ENCODE measurements at regions not wholly inside any gene's neighbourhood (a gene's known extent, or its start where the extent isn't known, plus 50 kb on each side); places are given as distances from the start of the nearest gene placed in this dataset.

GRCh38 chr2:176562359-176563078 is 293.3 kb downstream of the MTX2 start:
- no peak for TF ChIP-seq CTCF (conservative IDR thresholded peaks at IDR 0.05; ENCODE audit: low read depth, low read length)
- TF ChIP-seq EZH2phosphoT487 (IDR thresholded peaks at IDR 0.05; ENCODE audit: borderline replicate concordance, low read length) = no peak
- no peak for TF ChIP-seq EZH2 (IDR thresholded peaks at IDR 0.05; ENCODE audit: low read length, unreplicated experiment)
- H3K36me3 ChIP-seq (ENCODE audit: low read depth, low read length) = no peaks in the 10 kb centered on the region
- H4K20me1 ChIP-seq (ENCODE audit: low read length) = no peaks in the 10 kb centered on the region
- intact Hi-C loops (cut with micrococcal nuclease) = no loop called here
- DNase-seq (peak; percentile 73), ATAC-seq (peak; percentile 77)
- peaks cover 19% of the 10 kb centered on the region for H3K4me1 ChIP-seq (ENCODE audit: insufficient read depth, low read length)
- peak overlapping the region; percentile 42 for H2AFZ ChIP-seq (ENCODE audit: low read length)
- no peaks in the 10 kb centered on the region for H3F3A ChIP-seq (ENCODE audit: low read length, unreplicated experiment)
- peak overlapping the region; percentile 71 for H3K27ac ChIP-seq (ENCODE audit: low read length)
- ChIA-PET CTCF (no interaction called here), POLR2A (ENCODE audit: unreplicated experiment) (no interaction called here)
- BruUV-seq (replicated peaks) = no TSS peak
- no peaks in the 10 kb centered on the region for H3K79me2 ChIP-seq (ENCODE audit: low read length)
- H3K27me3 ChIP-seq (ENCODE audit: low read length) = no peaks in the 10 kb centered on the region
- no peak overlapping the region for H3K9ac ChIP-seq (ENCODE audit: low read length)
- no peaks in the 10 kb centered on the region for H3K9me3 ChIP-seq (ENCODE audit: low read length)
- no peaks in the 10 kb centered on the region for H3K9me2 ChIP-seq (replicated peaks; ENCODE audit: low read length)
- H3K4me2 ChIP-seq (ENCODE audit: low read length) = peak overlapping the region; percentile 37
- H3K4me3 ChIP-seq (ENCODE audit: low read length) = no peak overlapping the region

- H3K36me3 ChIP-seq (ENCODE audit: low read depth, low read length) = no peaks in the 10 kb centered on the region
- no peaks in the 10 kb centered on the region for H3K79me2 ChIP-seq (ENCODE audit: low read length)
- H3K9me2 ChIP-seq (replicated peaks; ENCODE audit: low read length) = no peaks in the 10 kb centered on the region
- POLR2A ChIA-PET (ENCODE audit: unreplicated experiment) = no interaction called here
- no peak overlapping the region for H3K4me2 ChIP-seq (ENCODE audit: low read length)
- H3K27ac ChIP-seq (ENCODE audit: low read length) = no peak overlapping the region
- CTCF ChIA-PET = no interaction called here
- no peaks in the 10 kb centered on the region for H3K9me3 ChIP-seq (ENCODE audit: low read length)
- H3K4me3 ChIP-seq (ENCODE audit: low read length) = no peak overlapping the region
- no peaks in the 10 kb centered on the region for H3K27me3 ChIP-seq (ENCODE audit: low read length)
- no peak for DNase-seq
- ATAC-seq = no peak
- no peak for TF ChIP-seq EZH2phosphoT487 (IDR thresholded peaks at IDR 0.05; ENCODE audit: borderline replicate concordance, low read length)
- no peak for TF ChIP-seq EZH2 (IDR thresholded peaks at IDR 0.05; ENCODE audit: low read length, unreplicated experiment)
- TF ChIP-seq CTCF (conservative IDR thresholded peaks at IDR 0.05; ENCODE audit: low read depth, low read length) = no peak
- intact Hi-C loops (cut with micrococcal nuclease) = no loop called here
- no peak overlapping the region for H2AFZ ChIP-seq (ENCODE audit: low read length)
- H3K4me1 ChIP-seq (ENCODE audit: insufficient read depth, low read length) = peaks cover 19% of the 10 kb centered on the region
- no peaks in the 10 kb centered on the region for H4K20me1 ChIP-seq (ENCODE audit: low read length)
- H3F3A ChIP-seq (ENCODE audit: low read length, unreplicated experiment) = no peaks in the 10 kb centered on the region
- BruUV-seq (replicated peaks) = no TSS peak
- H3K9ac ChIP-seq (ENCODE audit: low read length) = no peak overlapping the region
Observed at GRCh38 chr2:176565641-176566323, 296.5 kb downstream of the MTX2 start.

- ChIA-PET POLR2A (ENCODE audit: unreplicated experiment) (no interaction called here), CTCF (no interaction called here)
- Histone ChIP-seq H3K4me1 (ENCODE audit: insufficient read depth, low read length) (peaks cover 18% of the 10 kb centered on the region), H3K4me3 (ENCODE audit: low read length) (no peak overlapping the region), H3K36me3 (ENCODE audit: low read depth, low read length) (no peaks in the 10 kb centered on the region), H3K9me3 (ENCODE audit: low read length) (no peaks in the 10 kb centered on the region), H3K9me2 (replicated peaks; ENCODE audit: low read length) (no peaks in the 10 kb centered on the region), H3K27ac (ENCODE audit: low read length) (no peak overlapping the region), H3K4me2 (ENCODE audit: low read length) (no peak overlapping the region), H4K20me1 (ENCODE audit: low read length) (no peaks in the 10 kb centered on the region), H3K27me3 (ENCODE audit: low read length) (no peaks in the 10 kb centered on the region), H3K79me2 (ENCODE audit: low read length) (no peaks in the 10 kb centered on the region), H3K9ac (ENCODE audit: low read length) (no peak overlapping the region), H3F3A (ENCODE audit: low read length, unreplicated experiment) (no peaks in the 10 kb centered on the region), H2AFZ (ENCODE audit: low read length) (no peak overlapping the region)
- ATAC-seq (no peak), DNase-seq (no peak)
- intact Hi-C loops (cut with micrococcal nuclease) = no loop called here
- TF ChIP-seq EZH2 (IDR thresholded peaks at IDR 0.05; ENCODE audit: low read length, unreplicated experiment) (no peak), CTCF (conservative IDR thresholded peaks at IDR 0.05; ENCODE audit: low read depth, low read length) (no peak), EZH2phosphoT487 (IDR thresholded peaks at IDR 0.05; ENCODE audit: borderline replicate concordance, low read length) (no peak)
- BruUV-seq (replicated peaks) = no TSS peak
Observed at GRCh38 chr2:176566496-176566895, 297.3 kb downstream of the MTX2 start.
